DND-41 (cell line): ENCODE measurements at regions not wholly inside any gene's neighbourhood (a gene's known extent, or its start where the extent isn't known, plus 50 kb on each side); places are given as distances from the start of the nearest gene placed in this dataset.

Source experiments
- CTCF ChIP-seq: IDR thresholded peaks from 2 replicates; pipeline ENCODE4 v1.5.1; 2012; ENCODE audit warnings: borderline replicate concordance, low read length, moderate library complexity, mild to moderate bottlenecking; ENCODE audit not compliant: poor library complexity, severe bottlenecking; ENCODE audit errors: extremely low read depth
- EZH2 ChIP-seq: IDR thresholded peaks from 3 replicates; pipeline ENCODE4 v1.6.1; 2012; ENCODE audit warnings: borderline replicate concordance, low read depth, mild to moderate bottlenecking, moderate library complexity, low read length, inconsistent platforms; ENCODE audit not compliant: severe bottlenecking

DNA sequence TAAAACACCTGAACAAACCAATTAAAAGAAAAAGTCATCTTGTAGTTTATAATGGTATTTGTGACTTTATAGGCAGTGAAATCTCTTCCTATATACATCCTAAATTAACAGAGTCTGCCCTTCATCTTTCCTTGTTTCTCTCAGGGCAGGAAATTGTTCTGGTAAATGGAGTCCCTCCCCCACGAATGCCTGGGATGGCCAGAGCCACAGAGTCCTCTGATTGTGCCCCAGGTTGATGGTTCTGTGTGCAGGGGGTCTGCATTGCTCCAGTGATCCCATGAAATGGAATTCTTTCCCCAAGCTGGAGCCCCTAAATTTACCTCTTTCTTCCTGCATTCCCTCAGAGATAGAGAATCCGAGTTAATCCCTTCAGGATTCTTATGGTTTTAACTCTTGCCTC lies 155.5 kb downstream of the MTX2 start:
- no peak for TF ChIP-seq EZH2
- no peak for TF ChIP-seq CTCF
